ENCODE measurements at regions not wholly inside any gene's neighbourhood (a gene's known extent, or its start where the extent isn't known, plus 50 kb on each side); places are given as distances from the start of the nearest gene placed in this dataset.
A peak's percentile ranks its signal among the peaks of the same experiment; 100 is the strongest.

GRCh38 chrX:40174001-40174853, 76.5 kb upstream of the BCOR start (continued):
- TF ChIP-seq ZNF160 (CRISPR knock-in tag; IDR thresholded peaks at IDR 0.05) (no peak), GMEB2 (CRISPR knock-in tag; IDR thresholded peaks at IDR 0.05; ENCODE audit: low read depth) (no peak), HMG20B (CRISPR knock-in tag; conservative IDR thresholded peaks at IDR 0.05) (no peak), MTERF4 (CRISPR knock-in tag; IDR thresholded peaks at IDR 0.05) (no peak), ZNF660 (CRISPR knock-in tag; IDR thresholded peaks at IDR 0.05; ENCODE audit: borderline replicate concordance, low read depth) (no peak), ZNF790 (CRISPR knock-in tag; IDR thresholded peaks at IDR 0.05; ENCODE audit: borderline replicate concordance) (no peak), ZFP36L1 (CRISPR knock-in tag; IDR thresholded peaks at IDR 0.05) (no peak), ETV5 (CRISPR knock-in tag; IDR thresholded peaks at IDR 0.05; ENCODE audit: borderline replicate concordance) (no peak), POGZ (CRISPR knock-in tag; IDR thresholded peaks at IDR 0.05) (no peak), GPBP1L1 (CRISPR knock-in tag; IDR thresholded peaks at IDR 0.05) (no peak), ZNF496 (CRISPR knock-in tag; IDR thresholded peaks at IDR 0.05; ENCODE audit: insufficient replicate concordance) (no peak), ZNF766 (CRISPR knock-in tag; IDR thresholded peaks at IDR 0.05; ENCODE audit: borderline replicate concordance) (no peak), KDM6A (CRISPR knock-in tag; IDR thresholded peaks at IDR 0.05; ENCODE audit: low read depth) (0 out of 2 replicates have a peak, but pooled peaks have one; percentile 24), EED (CRISPR knock-in tag; IDR thresholded peaks at IDR 0.05) (no peak), NCOA2 (CRISPR knock-in tag; IDR thresholded peaks at IDR 0.05) (no peak; the same call in 1 of the 2 replicates), ZNF12 (CRISPR knock-in tag; IDR thresholded peaks at IDR 0.05) (no peak), DPF2 (CRISPR knock-in tag; IDR thresholded peaks at IDR 0.05; ENCODE audit: borderline replicate concordance, low read depth) (no peak), MYC (CRISPR knock-in tag; IDR thresholded peaks at IDR 0.05; ENCODE audit: borderline replicate concordance) (peak; percentile 36; the same call in 1 of the 2 replicates), PAX8 (CRISPR knock-in tag; IDR thresholded peaks at IDR 0.05; ENCODE audit: borderline replicate concordance) (no peak), GATA4 (IDR thresholded peaks at IDR 0.05; ENCODE audit: borderline replicate concordance, low read depth) (no peak), NFE2L2 (IDR thresholded peaks at IDR 0.05; ENCODE audit: low read length) (no peak), RARA (CRISPR knock-in tag; IDR thresholded peaks at IDR 0.05) (peak; percentile 20; the same call in 1 of the 2 replicates), ZNF207 (IDR thresholded peaks at IDR 0.05; ENCODE audit: borderline replicate concordance) (no peak), KLF16 (CRISPR knock-in tag; IDR thresholded peaks at IDR 0.05) (no peak), CCAR2 (optimal IDR thresholded peaks at IDR 0.05; ENCODE audit: low read depth, low read length) (no peak), MIER2 (CRISPR knock-in tag; IDR thresholded peaks at IDR 0.05) (no peak), ZNF816 (CRISPR knock-in tag; IDR thresholded peaks at IDR 0.05; ENCODE audit: borderline replicate concordance) (no peak), ZNF580 (CRISPR knock-in tag; IDR thresholded peaks at IDR 0.05; ENCODE audit: borderline replicate concordance, low read depth) (no peak)

All from HepG2 (cell line).